GM23338 (cell line): ENCODE measurements at regions not wholly inside any gene's neighbourhood (a gene's known extent, or its start where the extent isn't known, plus 50 kb on each side); places are given as distances from the start of the nearest gene placed in this dataset.

Experiments used
- ATAC-seq: fragments of 200-7000 bp; cut with Tn5 transposase; 3 replicates; pipeline ENCODE4 v1.9.1; 2020
- DNase-seq: peaks from one replicate; pipeline ENCODE4 v3.0.0-alpha.2; 2015; ENCODE audit warnings: low spot score
- H2AFZ ChIP-seq: fragments of 200-600 bp; sonication (generic); 2 replicates; pipeline ENCODE4 v1.8.0; 2016; ENCODE audit warnings: antibody characterized with exemption, mild to moderate bottlenecking, moderate library complexity
- H3F3A ChIP-seq: fragments of 200-600 bp; sonication (generic); replicated peaks from 2 replicates; pipeline ENCODE4 v1.8.0; 2017; ENCODE audit warnings: antibody characterized with exemption, mixed run types, low read depth
- H3K27ac ChIP-seq: fragments of 200-600 bp; sonication (generic); 2 replicates; pipeline ENCODE4 v1.6.1; 2016; ENCODE audit warnings: low read depth
- H3K27me3 ChIP-seq: fragments of 200-600 bp; sonication (generic); 2 replicates; pipeline ENCODE4 v1.8.0; 2016; ENCODE audit warnings: mild to moderate bottlenecking, mixed run types, moderate library complexity; ENCODE audit not compliant: insufficient read depth
- H3K36me3 ChIP-seq: fragments of 200-600 bp; sonication (generic); 2 replicates; pipeline ENCODE4 v1.8.0; 2016; ENCODE audit warnings: mild to moderate bottlenecking; ENCODE audit not compliant: insufficient read depth
- H3K4me1 ChIP-seq: fragments of 200-600 bp; sonication (generic); 2 replicates; pipeline ENCODE4 v1.8.0; 2016; ENCODE audit warnings: mild to moderate bottlenecking, moderate library complexity; ENCODE audit not compliant: insufficient read depth
- H3K4me2 ChIP-seq: fragments of 200-600 bp; sonication (generic); 2 replicates; pipeline ENCODE4 v1.7.1; 2017; ENCODE audit warnings: mixed run types
- H3K4me3 ChIP-seq: fragments of 200-600 bp; sonication (generic); 2 replicates; pipeline ENCODE4 v1.6.1; 2016; ENCODE audit warnings: mixed run types
- H3K79me2 ChIP-seq: fragments of 200-600 bp; sonication (generic); replicated peaks from 2 replicates; pipeline ENCODE4 v1.8.0; 2017; ENCODE audit warnings: mild to moderate bottlenecking; ENCODE audit not compliant: insufficient read depth
- H3K9me2 ChIP-seq: fragments of 200-600 bp; sonication (generic); 2 replicates; pipeline ENCODE4 v1.8.0; 2017; ENCODE audit not compliant: insufficient read depth
- H4K20me1 ChIP-seq: fragments of 200-600 bp; sonication (generic); replicated peaks from 2 replicates; pipeline ENCODE4 v1.8.0; 2017; ENCODE audit warnings: mild to moderate bottlenecking; ENCODE audit not compliant: insufficient read depth
- H3K27ac Mint-ChIP-seq: 2 replicates; pipeline ENCODE4 v1.8.0; 2020; ENCODE audit warnings: inconsistent platforms, mild to moderate bottlenecking, moderate library complexity, mixed read lengths
- H3K27me3 Mint-ChIP-seq: 3 replicates; pipeline ENCODE4 v1.8.0; 2022; ENCODE audit warnings: low read depth, mild to moderate bottlenecking, moderate library complexity, mixed read lengths, inconsistent platforms; ENCODE audit not compliant: insufficient read depth, poor library complexity
- H3K36me3 Mint-ChIP-seq: 3 replicates; pipeline ENCODE4 v1.8.0; 2021; ENCODE audit warnings: low read depth, mild to moderate bottlenecking, inconsistent platforms, moderate library complexity, mixed read lengths
- H3K4me1 Mint-ChIP-seq: 3 replicates; pipeline ENCODE4 v1.8.0; 2020; ENCODE audit warnings: mild to moderate bottlenecking, inconsistent platforms, mixed read lengths
- H3K4me3 Mint-ChIP-seq: 3 replicates; pipeline ENCODE4 v1.8.0; 2021; ENCODE audit warnings: moderate library complexity, mild to moderate bottlenecking, inconsistent platforms, mixed read lengths
- H3K9me3 Mint-ChIP-seq: 3 replicates; pipeline ENCODE4 v1.8.0; 2020; ENCODE audit warnings: moderate library complexity, mild to moderate bottlenecking, inconsistent platforms, mixed read lengths
- CREB1 ChIP-seq: fragments of 250-450 bp; sonication (Bioruptor Pico); IDR thresholded peaks from 2 replicates; pipeline ENCODE4 v1.5.0; 2020; ENCODE audit warnings: low read depth, mild to moderate bottlenecking, moderate library complexity
- CTCF ChIP-seq, 2 experiments: fragments of 200-600 bp in 1 of 2; sonication (generic) in 1 of 2; conservative IDR thresholded peaks; 2 replicates each; pipeline versions ENCODE4 v1.5.1 to v1.6.1; 2016 to 2017; ENCODE audit warnings: antibody characterized with exemption in 2 of 2, low read depth in 2 of 2, mild to moderate bottlenecking in 2 of 2, moderate library complexity in 1 of 2
- JUNB ChIP-seq: IDR thresholded peaks from one replicate; pipeline ENCODE4 v1.6.1; 2016; ENCODE audit warnings: antibody characterized with exemption; ENCODE audit not compliant: unreplicated experiment
- NANOG ChIP-seq: IDR thresholded peaks from 2 replicates; pipeline ENCODE4 v1.6.1; 2016; ENCODE audit warnings: antibody characterized with exemption, borderline replicate concordance
- POLR2AphosphoS5 ChIP-seq: IDR thresholded peaks from 2 replicates; pipeline ENCODE4 v1.6.1; 2016; ENCODE audit warnings: antibody characterized with exemption, low read depth
- STAT1 ChIP-seq: IDR thresholded peaks from one replicate; pipeline ENCODE4 v1.6.1; 2016; ENCODE audit warnings: antibody characterized with exemption; ENCODE audit not compliant: unreplicated experiment
- ZNF114 ChIP-seq: fragments of 250-450 bp; sonication (Bioruptor Pico); IDR thresholded peaks from 2 replicates; pipeline ENCODE4 v1.5.0; 2020; ENCODE audit warnings: mild to moderate bottlenecking, moderate library complexity

DNA sequence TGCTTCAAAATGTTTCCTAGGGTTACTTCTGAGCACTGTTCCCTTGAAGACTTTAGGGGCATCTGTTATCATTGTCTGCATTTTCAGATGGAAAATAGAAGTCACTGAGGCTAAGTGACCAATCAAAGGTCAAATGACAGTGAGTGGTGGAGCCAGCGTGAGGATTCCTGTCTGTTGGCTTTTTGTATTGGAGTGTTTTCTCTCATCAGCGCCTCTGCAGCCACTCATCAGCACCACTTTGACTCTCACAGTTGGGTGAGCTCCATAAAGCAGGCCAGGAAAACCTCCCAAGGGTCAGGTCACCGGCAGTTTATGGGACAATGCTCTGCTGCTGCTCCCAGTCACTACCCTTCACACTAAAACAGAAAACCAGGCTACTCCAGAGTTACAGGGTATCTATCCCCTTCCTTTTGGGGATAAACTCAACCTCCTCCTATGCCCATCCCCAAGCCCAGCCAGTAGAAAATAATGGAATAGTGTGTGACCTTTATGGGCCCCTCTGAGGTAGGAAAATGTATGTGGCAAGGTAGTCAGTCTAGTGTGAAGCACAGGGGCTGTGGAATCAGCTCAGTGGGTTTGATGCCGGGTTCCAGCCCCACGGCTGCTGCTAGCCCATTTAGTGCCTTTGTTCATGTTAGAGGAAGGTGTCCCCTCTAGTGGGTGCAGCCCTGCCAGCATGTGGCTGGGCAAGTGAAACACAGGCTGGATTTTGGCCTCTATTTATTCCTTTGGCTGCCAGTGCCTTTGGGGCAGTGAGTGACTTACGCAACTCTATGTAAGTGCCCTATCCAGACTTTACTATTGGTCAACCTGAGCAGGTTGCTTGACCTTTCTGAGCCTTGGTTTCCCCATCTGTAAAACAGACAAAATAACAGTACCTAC, 133.8 kb upstream of the CPM start:
- no peak overlapping the region for H3K27ac Mint-ChIP-seq
- Histone ChIP-seq H3K4me2 (no peak overlapping the region), H3K4me3 (no peak overlapping the region), H3K9me2 (no peaks in the 10 kb centered on the region), H2AFZ (peak overlapping the region; percentile 21), H4K20me1 (no peaks in the 10 kb centered on the region), H3K27ac (no peak overlapping the region), H3F3A (no peaks in the 10 kb centered on the region), H3K79me2 (no peaks in the 10 kb centered on the region), H3K27me3 (no peaks in the 10 kb centered on the region), H3K4me1 (0 out of 2 replicates have a peak, but pooled peaks cover 7% of the 10 kb centered on the region), H3K36me3 (no peaks in the 10 kb centered on the region)
- no peaks in the 10 kb centered on the region for H3K27me3 Mint-ChIP-seq
- H3K4me1 Mint-ChIP-seq = peaks cover 24% of the 10 kb centered on the region
- no peak overlapping the region for H3K4me3 Mint-ChIP-seq
- peak; percentile 14; the same call in 1 of the 3 replicates for ATAC-seq
- DNase-seq = peak; percentile 11
- H3K36me3 Mint-ChIP-seq = no peaks in the 10 kb centered on the region
- no peaks in the 10 kb centered on the region for H3K9me3 Mint-ChIP-seq
- TF ChIP-seq CTCF (conservative IDR thresholded peaks at IDR 0.05; ENCODE audit: low read depth in 2 of 2) (peak in 1 of 2 experiments; percentile 17; a peak in 1 of 4 replicates), ZNF114 (no peak)

- ATAC-seq = no peak
- Histone ChIP-seq H3K4me2 (no peak overlapping the region), H3K9me2 (no peaks in the 10 kb centered on the region)
Measured at GRCh38 chr12:69067713-69068112, 134.7 kb upstream of the CPM start.

More at GRCh38 chr12:69067713-69068112, 134.7 kb upstream of the CPM start:
- Histone ChIP-seq H3K79me2 (no peaks in the 10 kb centered on the region), H3K4me3 (no peak overlapping the region), H3K27me3 (no peaks in the 10 kb centered on the region), H3K36me3 (no peaks in the 10 kb centered on the region), H2AFZ (no peak overlapping the region; the same call in 1 of the 2 replicates), H4K20me1 (no peaks in the 10 kb centered on the region), H3K4me1 (0 out of 2 replicates have a peak, but pooled peaks cover 7% of the 10 kb centered on the region), H3K27ac (no peak overlapping the region), H3F3A (no peaks in the 10 kb centered on the region)
- no peak for DNase-seq
- TF ChIP-seq POLR2AphosphoS5 (no peak), JUNB (no peak), STAT1 (no peak), NANOG (no peak), CTCF (conservative IDR thresholded peaks at IDR 0.05; ENCODE audit: low read depth in 2 of 2) (no peak), CREB1 (CRISPR knock-in tag) (no peak)
- H3K36me3 Mint-ChIP-seq = no peaks in the 10 kb centered on the region
- no peak overlapping the region for H3K27ac Mint-ChIP-seq
- peaks cover 18% of the 10 kb centered on the region for H3K4me1 Mint-ChIP-seq
- H3K9me3 Mint-ChIP-seq = no peaks in the 10 kb centered on the region
- no peak overlapping the region for H3K4me3 Mint-ChIP-seq
- H3K27me3 Mint-ChIP-seq = no peaks in the 10 kb centered on the region
